ENCODE measurements at regions not wholly inside any gene's neighbourhood (a gene's known extent, or its start where the extent isn't known, plus 50 kb on each side); places are given as distances from the start of the nearest gene placed in this dataset.

GRCh38 chr1:198937231-198938031 lies 298.6 kb downstream of the PTPRC start (continued):
- TF ChIP-seq USF1 (IDR thresholded peaks at IDR 0.05; ENCODE audit: borderline replicate concordance, extremely low read length, insufficient read depth, low read depth, low read length) = peak; percentile 41
- TF ChIP-seq REST (IDR thresholded peaks at IDR 0.05; ENCODE audit: low read depth, low read length) = no peak
- TF ChIP-seq CHD1 (IDR thresholded peaks at IDR 0.05; ENCODE audit: low read depth, low read length) = no peak
- TF ChIP-seq SUZ12 (IDR thresholded peaks at IDR 0.05; ENCODE audit: unreplicated experiment) = no peak
- no peak for TF ChIP-seq TCF3 (IDR thresholded peaks at IDR 0.05; ENCODE audit: borderline replicate concordance, insufficient read depth, low read depth, low read length)
- no peak for TF ChIP-seq ZBTB4 (CRISPR knock-in tag; IDR thresholded peaks at IDR 0.05)
- no peak for TF ChIP-seq CTCF (IDR thresholded peaks at IDR 0.05 in 2 of 3, conservative IDR thresholded peaks at IDR 0.05 in 1 of 3; ENCODE audit: control insufficient read depth in 2 of 3, extremely low read depth in 1 of 3, insufficient read depth in 1 of 3, low read depth in 3 of 3, low read length in 3 of 3)
- TF ChIP-seq SP1 (IDR thresholded peaks at IDR 0.05; ENCODE audit: low read depth, low read length) = peak; percentile 46
- no peak for TF ChIP-seq STAT1 (conservative IDR thresholded peaks at IDR 0.05)
- no peak for TF ChIP-seq HDGF (IDR thresholded peaks at IDR 0.05)
- no peak for TF ChIP-seq SREBF1 (IDR thresholded peaks at IDR 0.05; ENCODE audit: low read length)
- TF ChIP-seq EP300 (IDR thresholded peaks at IDR 0.05; ENCODE audit: borderline replicate concordance in 1 of 2, control insufficient read depth in 1 of 2, low read depth in 2 of 2, low read length in 2 of 2) = no peak
- no peak for TF ChIP-seq PAX5 (IDR thresholded peaks at IDR 0.05; ENCODE audit: borderline replicate concordance, low read depth, low read length)
- 0 out of 2 replicates have a peak, but pooled peaks have one; percentile 11 for TF ChIP-seq EED (IDR thresholded peaks at IDR 0.05; ENCODE audit: low read depth)
- no peak for TF ChIP-seq NR2C2 (IDR thresholded peaks at IDR 0.05; ENCODE audit: borderline replicate concordance, control insufficient read depth, insufficient read length, low read depth)
- TF ChIP-seq BCL11A (IDR thresholded peaks at IDR 0.05; ENCODE audit: low read depth, low read length) = no peak
- no peak; the same call in 1 of the 2 replicates for TF ChIP-seq WRNIP1 (IDR thresholded peaks at IDR 0.05; ENCODE audit: borderline replicate concordance, low read depth, low read length)
- TF ChIP-seq HSF1 (IDR thresholded peaks at IDR 0.05; ENCODE audit: low read depth, low read length) = no peak
